Gastrocnemius medialis (tissue), 4 donors: ENCODE measurements at regions not wholly inside any gene's neighbourhood (a gene's known extent, or its start where the extent isn't known, plus 50 kb on each side); places are given as distances from the start of the nearest gene placed in this dataset.

ENCODE experiments used
- ATAC-seq, 2 donors: fragments of 150-250 bp; one replicate each; pipeline ENCODE4 v1.9.1; 2016
- DNase-seq, 2 donors: peaks; one replicate each; pipeline ENCODE4 v3.0.0-alpha.2; 2019
- H3K27ac ChIP-seq, 4 donors: fragments of 200-600 bp; sonication (generic); 1 replicate in 1 of 4; 2 replicates in 3 of 4; pipeline ENCODE4 v1.5.1; 2016 to 2018; ENCODE audit warnings: mild to moderate bottlenecking in 2 of 4, moderate library complexity in 1 of 4
- H3K27me3 ChIP-seq, 3 donors: fragments of 200-600 bp; sonication (generic) in 2 of 3; 1 replicate in 1 of 3; 2 replicates in 2 of 3; pipeline versions ENCODE4 v1.5.1 to v1.6.0; 2016 to 2019; ENCODE audit warnings: mild to moderate bottlenecking in 1 of 3, moderate library complexity in 1 of 3
- H3K36me3 ChIP-seq, 2 donors: fragments of 200-600 bp; sonication (generic) in 1 of 2; one replicate each; pipeline ENCODE4 v1.5.1; 2017 to 2018
- H3K4me1 ChIP-seq, 2 donors: fragments of 200-600 bp; sonication (generic) in 1 of 2; one replicate each; pipeline ENCODE4 v1.5.1; 2016 to 2017; ENCODE audit warnings: mild to moderate bottlenecking in 2 of 2
- H3K4me3 ChIP-seq, 4 donors: fragments of 200-600 bp; sonication (generic) in 3 of 4; 1 replicate in 1 of 4; 2 replicates in 3 of 4; pipeline ENCODE4 v1.5.1; 2016 to 2019; ENCODE audit warnings: mild to moderate bottlenecking in 2 of 4
- H3K9me3 ChIP-seq, 3 donors: fragments of 200-600 bp; sonication (generic) in 2 of 3; 1 replicate in 1 of 3; 2 replicates in 2 of 3; pipeline ENCODE4 v1.5.1; 2016 to 2019
- CTCF ChIP-seq, 5 experiments: fragments of 450-650 bp in 3 of 5; fragments of 200-600 bp in 2 of 5; sonication (generic) in 2 of 5; IDR thresholded peaks in 4 of 5; conservative IDR thresholded peaks in 1 of 5; 1 replicate in 4 of 5; 2 replicates in 1 of 5; pipeline ENCODE4 v1.5.1; 2016 to 2019; ENCODE audit warnings: antibody characterized with exemption in 5 of 5, mild to moderate bottlenecking in 3 of 5, moderate library complexity in 3 of 5
- POLR2A ChIP-seq, 2 donors: fragments of 450-650 bp; IDR thresholded peaks; one replicate each; pipeline ENCODE4 v1.6.1; 2017; ENCODE audit warnings: antibody characterized with exemption in 2 of 2, mild to moderate bottlenecking in 2 of 2, moderate library complexity in 2 of 2
- in situ Hi-C, 4 donors: fragments of 200-750 bp; cut with MboI; loops; one replicate each; pipeline versions ENCODE4 v1.15.0 to v1.8.0; 2017; ENCODE audit warnings: low sequenced_read_pairs in 4 of 4
- intact Hi-C: fragments of 100-400 bp; cut with DNase I; formaldehyde crosslinking; loops from one replicate; pipeline ENCODE4 v1.15.1; 2023; ENCODE audit warnings: low total_unique reads

- Histone ChIP-seq H3K9me3 (no peaks in the 10 kb centered on the region), H3K36me3 (no peaks in the 10 kb centered on the region), H3K27ac (no peak overlapping the region), H3K27me3 (no peaks in the 10 kb centered on the region), H3K4me3 (no peak overlapping the region), H3K4me1 (no peaks in the 10 kb centered on the region)
- in situ Hi-C loops (no loop called here), intact Hi-C loops (no loop called here)
- ATAC-seq (no peak), DNase-seq (no peak)
- no peak for TF ChIP-seq POLR2A (IDR thresholded peaks at IDR 0.05)
- no peak for TF ChIP-seq CTCF (IDR thresholded peaks at IDR 0.05 in 4 of 5, conservative IDR thresholded peaks at IDR 0.05 in 1 of 5)
These were observed 109.3 kb upstream of the TNRC6C start for GRCh38 chr17:77849239-77849638.

DNA sequence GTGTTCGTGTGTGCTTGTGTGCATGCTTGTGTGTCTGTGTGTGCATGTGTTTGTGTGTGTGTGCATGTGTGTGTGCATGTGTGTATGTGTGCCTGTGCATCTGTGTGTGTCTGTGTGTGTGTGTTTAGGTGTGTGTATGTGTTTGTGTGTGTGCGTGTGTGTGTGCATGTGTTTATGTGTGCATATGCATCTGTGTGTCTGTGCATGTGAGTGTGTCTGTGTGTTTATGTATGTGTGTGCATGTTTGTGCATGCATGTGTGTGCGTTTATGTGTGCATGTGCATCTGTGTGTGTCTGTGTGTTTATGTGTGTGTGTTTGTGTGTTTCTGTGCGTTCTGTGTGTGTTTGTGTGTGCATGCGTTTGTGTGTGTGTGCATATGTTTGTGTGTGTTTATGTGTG, 106.6 kb upstream of the TNRC6C start:
- no peak overlapping the region for H3K27ac ChIP-seq
- in situ Hi-C loops = no loop called here
- no peaks in the 10 kb centered on the region for H3K9me3 ChIP-seq
- intact Hi-C loops = no loop called here
- no peaks in the 10 kb centered on the region for H3K4me1 ChIP-seq
- no peak for TF ChIP-seq CTCF (IDR thresholded peaks at IDR 0.05 in 4 of 5, conservative IDR thresholded peaks at IDR 0.05 in 1 of 5)
- TF ChIP-seq POLR2A (IDR thresholded peaks at IDR 0.05) = no peak
- H3K27me3 ChIP-seq = no peaks in the 10 kb centered on the region
- H3K4me3 ChIP-seq = no peak overlapping the region
- ATAC-seq = no peak
- DNase-seq = no peak
- no peaks in the 10 kb centered on the region for H3K36me3 ChIP-seq

GRCh38 chr17:77852731-77853130, 105.8 kb upstream of the TNRC6C start:
- TF ChIP-seq CTCF (IDR thresholded peaks at IDR 0.05 in 4 of 5, conservative IDR thresholded peaks at IDR 0.05 in 1 of 5) (no peak), POLR2A (IDR thresholded peaks at IDR 0.05) (no peak)
- intact Hi-C loops (no loop called here), in situ Hi-C loops (no loop called here)
- no peaks in the 10 kb centered on the region for H3K4me1 ChIP-seq
- no peaks in the 10 kb centered on the region for H3K9me3 ChIP-seq
- DNase-seq = no peak
- no peaks in the 10 kb centered on the region for H3K36me3 ChIP-seq
- H3K4me3 ChIP-seq = no peak overlapping the region
- no peaks in the 10 kb centered on the region for H3K27me3 ChIP-seq
- no peak overlapping the region for H3K27ac ChIP-seq
- ATAC-seq = no peak

- Histone ChIP-seq H3K36me3 (no peaks in the 10 kb centered on the region), H3K27me3 (no peaks in the 10 kb centered on the region), H3K4me3 (no peak overlapping the region), H3K4me1 (no peaks in the 10 kb centered on the region), H3K9me3 (no peaks in the 10 kb centered on the region), H3K27ac (no peak overlapping the region)
- in situ Hi-C loops = no loop called here
- TF ChIP-seq POLR2A (IDR thresholded peaks at IDR 0.05) (no peak), CTCF (IDR thresholded peaks at IDR 0.05 in 4 of 5, conservative IDR thresholded peaks at IDR 0.05 in 1 of 5) (no peak)
- ATAC-seq (no peak), DNase-seq (no peak)
- intact Hi-C loops = no loop called here
These were observed 105.1 kb upstream of the TNRC6C start for GRCh38 chr17:77853191-77853977.
